ENCODE measurements at regions not wholly inside any gene's neighbourhood (a gene's known extent, or its start where the extent isn't known, plus 50 kb on each side); places are given as distances from the start of the nearest gene placed in this dataset.
A peak's percentile ranks its signal among the peaks of the same experiment; 100 is the strongest.
"Not testable (repeated sequence)": the region's sequence is repeated elsewhere in the genome, so short reads cannot be mapped to it uniquely, and the experiment has no call there.

GRCh38 chr9:62827957-62828907 is 1638.4 kb downstream of the SPATA31A7 start:
- not testable (repeated sequence) for H3K4me3 ChIP-seq (replicated peaks in 1 of 2; ENCODE audit: low read depth in 2 of 2, low read length in 2 of 2); DNase-seq (ENCODE audit: low read depth in 2 of 2)

DNA sequence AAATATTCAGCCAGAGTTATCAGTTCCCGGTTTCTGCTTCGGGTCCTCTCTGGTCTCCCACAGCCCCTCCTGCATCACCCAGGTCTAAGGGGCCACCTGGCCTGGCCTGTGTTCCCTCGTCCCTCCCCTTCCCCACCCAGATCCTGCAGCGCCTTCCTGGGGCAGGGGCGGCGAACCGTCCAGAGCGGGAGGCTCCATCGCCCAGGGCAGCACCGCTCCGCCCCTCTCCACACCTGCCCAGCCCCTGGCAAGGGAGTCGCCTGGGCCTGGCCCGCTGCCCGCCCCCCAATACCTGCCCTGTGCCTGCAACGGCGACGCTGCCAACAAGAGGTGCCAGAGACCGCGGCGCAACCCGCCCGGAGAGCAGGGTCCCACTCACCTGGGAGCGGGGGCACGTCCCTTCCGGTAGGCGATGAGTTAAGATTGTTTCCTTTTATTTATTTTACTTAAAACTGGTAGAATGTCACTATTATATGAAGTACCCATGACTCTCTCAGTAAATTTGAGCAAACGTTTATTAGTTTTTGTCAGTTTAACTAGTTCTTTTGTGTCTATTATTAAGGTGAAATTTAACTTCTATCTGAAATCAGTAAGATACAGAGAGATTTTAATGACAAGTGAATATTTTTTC is 1641.1 kb downstream of the SPATA31A7 start:
- DNase-seq (ENCODE audit: low read depth in 2 of 2); H3K4me3 ChIP-seq (replicated peaks in 1 of 2; ENCODE audit: low read depth in 2 of 2, low read length in 2 of 2): not testable (repeated sequence)

GRCh38 chr9:62833323-62834200 is 1643.7 kb downstream of the SPATA31A7 start:
- not testable (repeated sequence) for H3K4me3 ChIP-seq (replicated peaks in 1 of 2; ENCODE audit: low read depth in 2 of 2, low read length in 2 of 2); DNase-seq (ENCODE audit: low read depth in 2 of 2)

- H3K4me3 ChIP-seq (replicated peaks in 1 of 2; ENCODE audit: low read depth in 2 of 2, low read length in 2 of 2) = not testable (repeated sequence)
These were observed 1647.5 kb downstream of the SPATA31A7 start for GRCh38 chr9:62837254-62837911.

GRCh38 chr9:62838024-62838718 is 1648.3 kb downstream of the SPATA31A7 start:
- peak overlapping the region; percentile 52 to 53 for H3K4me3 ChIP-seq (replicated peaks in 1 of 2; ENCODE audit: low read depth in 2 of 2, low read length in 2 of 2)
- DNase-seq (ENCODE audit: low read depth in 2 of 2) = peak; percentile 55 to 78

More at GRCh38 chr9:62837254-62837911, 1647.5 kb downstream of the SPATA31A7 start:
- DNase-seq (ENCODE audit: low read depth in 2 of 2) = not testable (repeated sequence)

DNA sequence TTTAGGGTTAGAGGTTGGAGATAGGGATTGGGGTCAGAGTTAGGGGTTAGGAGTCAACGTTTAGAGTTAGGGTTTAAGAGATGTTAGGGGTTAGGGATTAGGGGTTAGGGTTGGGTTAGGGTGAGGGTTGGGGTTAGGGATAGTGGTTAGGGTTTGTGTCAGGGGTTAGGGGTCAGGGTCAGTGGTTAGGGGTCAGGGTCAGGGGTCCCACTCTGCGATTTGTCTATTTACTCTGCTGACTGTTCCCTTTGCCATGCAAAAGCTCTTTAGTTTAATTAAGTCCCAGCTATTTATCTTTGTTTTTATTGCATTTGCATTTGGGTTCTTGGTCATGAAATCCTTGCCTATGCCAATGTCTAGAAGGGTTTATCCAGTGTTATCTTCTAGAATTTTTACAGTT is 1649.3 kb downstream of the SPATA31A7 start:
- not testable (repeated sequence) for H3K4me3 ChIP-seq (replicated peaks in 1 of 2; ENCODE audit: low read depth in 2 of 2, low read length in 2 of 2); DNase-seq (ENCODE audit: low read depth in 2 of 2)

- not testable (repeated sequence) for H3K4me3 ChIP-seq (replicated peaks in 1 of 2; ENCODE audit: low read depth in 2 of 2, low read length in 2 of 2); DNase-seq (ENCODE audit: low read depth in 2 of 2)
These were observed 1653.3 kb downstream of the SPATA31A7 start for GRCh38 chr9:62843145-62843544.

DNA sequence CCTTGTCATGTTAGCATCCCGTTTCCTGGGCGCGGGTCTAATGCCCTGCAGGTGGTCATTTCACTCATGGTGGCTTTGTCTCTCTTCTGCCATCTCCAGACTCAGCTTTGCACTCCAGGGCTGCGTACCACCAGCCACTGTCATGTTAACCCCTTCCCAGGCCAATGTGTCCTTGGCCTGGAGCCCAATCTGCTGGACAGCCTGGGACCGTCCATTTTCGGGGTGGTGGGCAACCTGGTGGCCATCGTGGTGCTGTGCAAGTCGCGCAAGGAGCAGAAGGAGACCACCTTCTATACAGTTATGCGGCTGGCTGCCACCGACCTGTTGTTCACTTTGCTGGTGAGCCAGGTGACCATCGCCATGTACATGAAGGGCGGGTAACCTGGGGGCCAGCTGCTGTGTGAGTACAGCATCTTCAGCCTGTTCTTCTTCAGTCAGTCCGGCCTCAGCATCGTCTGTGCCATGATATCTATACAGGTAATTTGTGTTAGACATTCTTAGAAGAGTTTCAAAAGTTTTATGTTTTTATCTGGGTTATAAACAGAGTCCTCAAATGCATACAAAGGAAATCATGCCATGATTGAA is 1654.0 kb downstream of the SPATA31A7 start:
- not testable (repeated sequence) for H3K4me3 ChIP-seq (replicated peaks in 1 of 2; ENCODE audit: low read depth in 2 of 2, low read length in 2 of 2); DNase-seq (ENCODE audit: low read depth in 2 of 2)

DNA sequence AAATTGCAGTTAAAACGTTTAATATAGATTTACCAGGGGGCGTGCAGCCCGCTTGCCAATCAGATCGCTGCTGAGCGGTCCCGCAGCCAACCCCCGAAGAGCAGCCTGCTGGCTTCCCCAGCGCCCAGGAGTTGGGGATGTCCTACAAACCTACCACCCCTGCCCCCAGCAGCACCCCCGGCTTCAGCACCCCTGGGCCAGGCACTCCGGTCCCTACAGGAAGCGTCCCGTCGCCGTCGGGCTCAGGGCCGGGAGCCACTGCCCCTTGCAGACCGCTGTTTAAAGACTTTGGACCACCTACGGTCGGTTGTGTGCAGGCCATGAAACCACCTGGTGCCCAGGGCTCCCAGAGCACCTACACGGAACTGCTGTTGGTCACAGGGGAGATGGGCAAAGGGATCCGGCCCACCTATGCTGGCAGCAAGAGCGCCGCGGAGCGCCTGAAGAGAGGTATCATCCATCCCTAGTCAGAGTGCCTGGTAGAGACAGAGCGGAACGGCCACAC is 1654.9 kb downstream of the SPATA31A7 start:
- H3K4me3 ChIP-seq (replicated peaks in 1 of 2; ENCODE audit: low read depth in 2 of 2, low read length in 2 of 2); DNase-seq (ENCODE audit: low read depth in 2 of 2): not testable (repeated sequence)

DNA sequence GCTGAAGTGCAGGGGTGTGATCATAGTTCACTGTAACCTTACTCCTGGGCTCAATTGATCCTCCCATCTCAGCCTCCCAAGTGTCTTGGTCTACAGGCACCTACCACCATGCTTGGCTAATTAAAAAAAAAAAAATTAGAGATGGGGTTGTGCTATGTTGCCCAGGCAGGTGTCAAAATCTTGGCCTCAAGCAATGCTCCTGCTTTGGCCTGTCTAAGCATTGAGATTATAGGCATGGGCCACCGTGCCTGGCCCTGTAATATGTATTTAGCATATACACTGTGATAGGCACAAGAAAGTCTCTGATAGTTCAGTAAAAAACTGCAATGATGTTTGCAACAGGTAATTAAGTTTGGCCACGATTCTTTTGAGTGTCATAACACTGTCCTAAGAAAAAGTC is 1658.4 kb downstream of the SPATA31A7 start:
- not testable (repeated sequence) for DNase-seq (ENCODE audit: low read depth in 2 of 2)

GRCh38 chr9:62849991-62850390 is 1660.2 kb downstream of the SPATA31A7 start:
- H3K4me3 ChIP-seq (replicated peaks in 1 of 2; ENCODE audit: low read depth in 2 of 2, low read length in 2 of 2); DNase-seq (ENCODE audit: low read depth in 2 of 2): not testable (repeated sequence)

More for the DNA sequence above, 1658.4 kb downstream of the SPATA31A7 start:
- H3K4me3 ChIP-seq (replicated peaks in 1 of 2; ENCODE audit: low read depth in 2 of 2, low read length in 2 of 2) = not testable (repeated sequence)

DNA sequence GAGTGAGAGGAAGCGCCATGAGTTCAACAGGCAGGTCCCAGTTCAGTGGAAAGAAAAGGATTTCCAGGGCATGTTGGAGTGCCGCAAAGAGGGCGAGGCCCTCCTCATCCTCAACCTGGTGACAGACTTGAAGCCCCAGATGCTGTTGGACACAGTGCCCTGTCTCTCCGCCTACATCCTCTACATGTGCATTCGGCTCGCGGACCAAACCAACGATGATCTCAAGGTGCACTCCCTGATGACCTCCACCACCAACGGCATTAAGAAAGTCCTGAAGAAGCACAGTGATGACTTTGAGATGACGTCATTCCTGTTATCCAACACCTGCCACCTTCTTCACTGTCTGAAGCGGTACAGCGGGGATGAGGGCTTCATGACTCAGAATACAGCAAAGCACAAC is 1667.4 kb downstream of the SPATA31A7 start:
- DNase-seq (ENCODE audit: low read depth in 2 of 2); H3K4me3 ChIP-seq (replicated peaks in 1 of 2; ENCODE audit: low read depth in 2 of 2, low read length in 2 of 2): not testable (repeated sequence)

GRCh38 chr9:62858240-62858639 is 1668.4 kb downstream of the SPATA31A7 start:
- not testable (repeated sequence) for DNase-seq (ENCODE audit: low read depth in 2 of 2); H3K4me3 ChIP-seq (replicated peaks in 1 of 2; ENCODE audit: low read depth in 2 of 2, low read length in 2 of 2)

GRCh38 chr9:62860939-62861860 is 1671.4 kb downstream of the SPATA31A7 start:
- not testable (repeated sequence) for H3K4me3 ChIP-seq (replicated peaks in 1 of 2; ENCODE audit: low read depth in 2 of 2, low read length in 2 of 2); DNase-seq (ENCODE audit: low read depth in 2 of 2)

DNA sequence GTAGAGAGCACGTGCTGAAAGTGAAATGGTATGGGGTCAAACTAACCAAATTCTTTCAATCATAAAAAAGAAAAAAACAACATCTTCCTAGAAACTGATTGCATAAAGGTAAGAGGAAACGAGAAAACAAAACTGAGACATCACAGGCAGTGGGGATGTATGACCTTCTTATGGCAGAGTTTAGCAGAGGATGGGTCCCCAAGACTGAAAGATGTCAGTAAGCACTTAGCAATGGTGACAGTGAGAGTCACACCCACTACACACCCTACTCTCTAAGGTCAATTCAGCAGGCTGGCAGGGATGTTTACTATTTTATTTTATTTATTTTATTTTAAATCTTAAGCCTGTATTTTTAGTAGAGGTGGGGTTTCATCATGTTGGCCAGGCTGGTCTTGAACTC is 1672.3 kb downstream of the SPATA31A7 start:
- DNase-seq (ENCODE audit: low read depth in 2 of 2); H3K4me3 ChIP-seq (replicated peaks in 1 of 2; ENCODE audit: low read depth in 2 of 2, low read length in 2 of 2): not testable (repeated sequence)

Data from cardiac fibroblast (primary cell).